Chondrocyte (in vitro differentiated cells): ENCODE measurements at regions not wholly inside any gene's neighbourhood (a gene's known extent, or its start where the extent isn't known, plus 50 kb on each side); places are given as distances from the start of the nearest gene placed in this dataset.

Source experiments
- DNase-seq: peaks from one replicate; pipeline ENCODE4 v3.0.0; 2021; ENCODE audit warnings: mixed read lengths, low spot score
- H3K27ac Mint-ChIP-seq: one replicate; pipeline ENCODE4 v1.8.0; 2021; ENCODE audit warnings: mild to moderate bottlenecking, moderate library complexity, mixed read lengths; ENCODE audit not compliant: unreplicated experiment
- H3K27me3 Mint-ChIP-seq: 2 replicates; pipeline ENCODE4 v1.8.0; 2021; ENCODE audit warnings: low read depth, mixed read lengths
- H3K36me3 Mint-ChIP-seq: 2 replicates; pipeline ENCODE4 v1.8.0; 2021; ENCODE audit warnings: low read depth, mixed read lengths
- H3K4me1 Mint-ChIP-seq: 2 replicates; pipeline ENCODE4 v1.8.0; 2021; ENCODE audit warnings: low read depth, mild to moderate bottlenecking, mixed read lengths
- H3K4me3 Mint-ChIP-seq: one replicate; pipeline ENCODE4 v1.8.0; 2021; ENCODE audit warnings: mild to moderate bottlenecking, moderate library complexity, mixed read lengths; ENCODE audit not compliant: unreplicated experiment
- H3K9me3 Mint-ChIP-seq: 2 replicates; pipeline ENCODE4 v1.8.0; 2021; ENCODE audit warnings: low read depth, mixed read lengths
- CTCF ChIP-seq: fragments of 200-600 bp; sonication (generic); IDR thresholded peaks from 2 replicates; pipeline ENCODE4 v1.5.0; 2021; ENCODE audit warnings: antibody characterized with exemption, mild to moderate bottlenecking, moderate library complexity

- Mint-ChIP-seq H3K4me3 (no peak overlapping the region), H3K9me3 (peaks cover 3% of the 10 kb centered on the region), H3K36me3 (no peaks in the 10 kb centered on the region), H3K27me3 (no peaks in the 10 kb centered on the region), H3K4me1 (peaks cover 15% of the 10 kb centered on the region), H3K27ac (no peak overlapping the region)
- no peak for DNase-seq
- no peak for TF ChIP-seq CTCF
Measured at GRCh38 chr12:58607805-58608204, 312.5 kb downstream of the LRIG3 start.

- DNase-seq, result no peak
- peaks cover 3% of the 10 kb centered on the region for H3K9me3 Mint-ChIP-seq
- H3K4me3 Mint-ChIP-seq, result no peak overlapping the region
- no peak for TF ChIP-seq CTCF
- H3K36me3 Mint-ChIP-seq, result no peaks in the 10 kb centered on the region
- H3K27me3 Mint-ChIP-seq, result no peaks in the 10 kb centered on the region
- peak overlapping the region; percentile 66 for H3K27ac Mint-ChIP-seq
- H3K4me1 Mint-ChIP-seq, result peaks cover 15% of the 10 kb centered on the region
Measured at GRCh38 chr12:58608711-58609110, 311.6 kb downstream of the LRIG3 start.

- no peak overlapping the region for H3K27ac Mint-ChIP-seq
- peaks cover 8% of the 10 kb centered on the region for H3K4me1 Mint-ChIP-seq
- TF ChIP-seq CTCF, result no peak
- no peak for DNase-seq
- peaks cover 4% of the 10 kb centered on the region for H3K9me3 Mint-ChIP-seq
- H3K36me3 Mint-ChIP-seq, result peaks cover 1% of the 10 kb centered on the region
- no peaks in the 10 kb centered on the region for H3K27me3 Mint-ChIP-seq
- no peak overlapping the region for H3K4me3 Mint-ChIP-seq
Measured at GRCh38 chr12:58615047-58615446, 305.3 kb downstream of the LRIG3 start.

GRCh38 chr12:58615576-58615975 is 304.7 kb downstream of the LRIG3 start:
- H3K4me3 Mint-ChIP-seq, result no peak overlapping the region
- no peak overlapping the region for H3K27ac Mint-ChIP-seq
- peaks cover 5% of the 10 kb centered on the region for H3K9me3 Mint-ChIP-seq
- H3K36me3 Mint-ChIP-seq, result peaks cover 1% of the 10 kb centered on the region
- DNase-seq, result no peak
- TF ChIP-seq CTCF, result no peak
- H3K4me1 Mint-ChIP-seq, result peaks cover 8% of the 10 kb centered on the region
- H3K27me3 Mint-ChIP-seq, result no peaks in the 10 kb centered on the region

GRCh38 chr12:58616618-58617017 is 303.7 kb downstream of the LRIG3 start:
- TF ChIP-seq CTCF, result no peak
- DNase-seq, result no peak
- H3K4me3 Mint-ChIP-seq, result no peak overlapping the region
- no peaks in the 10 kb centered on the region for H3K27me3 Mint-ChIP-seq
- H3K9me3 Mint-ChIP-seq, result peaks cover 6% of the 10 kb centered on the region
- no peak overlapping the region for H3K27ac Mint-ChIP-seq
- peaks cover 8% of the 10 kb centered on the region for H3K4me1 Mint-ChIP-seq
- H3K36me3 Mint-ChIP-seq, result peaks cover 1% of the 10 kb centered on the region
